NB4 (cell line): ENCODE measurements at regions not wholly inside any gene's neighbourhood (a gene's known extent, or its start where the extent isn't known, plus 50 kb on each side); places are given as distances from the start of the nearest gene placed in this dataset.

Experiments used
- POLR2A ChIP-seq: IDR thresholded peaks from 2 replicates; pipeline ENCODE4 v1.6.1; 2011; ENCODE audit warnings: mild to moderate bottlenecking; ENCODE audit not compliant: insufficient read length; ENCODE audit errors: extremely low read depth
- TF ChIP-seq, protein P1 (sequence below): IDR thresholded peaks from one replicate; pipeline ENCODE4 v1.5.1; 2012; ENCODE audit warnings: low read depth, low read length
- TF ChIP-seq, protein P2 (sequence below): IDR thresholded peaks from 2 replicates; pipeline ENCODE4 v1.6.1; 2011; ENCODE audit warnings: low read depth, low read length

DNA sequence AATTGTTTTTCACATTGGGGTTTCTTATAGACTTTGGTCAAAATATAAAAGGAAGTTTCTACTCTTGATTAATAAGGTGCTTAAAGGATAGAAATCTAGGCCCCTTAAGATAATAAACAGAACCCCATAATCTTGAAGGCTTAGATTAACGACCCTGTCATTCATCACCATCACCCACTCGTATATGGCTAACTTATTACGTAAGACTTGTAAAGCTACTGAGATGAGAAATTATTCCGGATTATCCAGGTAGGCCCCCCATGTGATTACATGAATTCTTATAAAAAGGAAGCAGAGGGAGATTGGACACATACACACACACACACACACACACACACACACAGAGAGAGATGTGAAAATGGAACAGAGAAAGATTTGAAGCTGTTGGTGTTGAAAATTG lies 1489.2 kb upstream of the TENM4 start:
- TF ChIP-seq, protein P1, sequence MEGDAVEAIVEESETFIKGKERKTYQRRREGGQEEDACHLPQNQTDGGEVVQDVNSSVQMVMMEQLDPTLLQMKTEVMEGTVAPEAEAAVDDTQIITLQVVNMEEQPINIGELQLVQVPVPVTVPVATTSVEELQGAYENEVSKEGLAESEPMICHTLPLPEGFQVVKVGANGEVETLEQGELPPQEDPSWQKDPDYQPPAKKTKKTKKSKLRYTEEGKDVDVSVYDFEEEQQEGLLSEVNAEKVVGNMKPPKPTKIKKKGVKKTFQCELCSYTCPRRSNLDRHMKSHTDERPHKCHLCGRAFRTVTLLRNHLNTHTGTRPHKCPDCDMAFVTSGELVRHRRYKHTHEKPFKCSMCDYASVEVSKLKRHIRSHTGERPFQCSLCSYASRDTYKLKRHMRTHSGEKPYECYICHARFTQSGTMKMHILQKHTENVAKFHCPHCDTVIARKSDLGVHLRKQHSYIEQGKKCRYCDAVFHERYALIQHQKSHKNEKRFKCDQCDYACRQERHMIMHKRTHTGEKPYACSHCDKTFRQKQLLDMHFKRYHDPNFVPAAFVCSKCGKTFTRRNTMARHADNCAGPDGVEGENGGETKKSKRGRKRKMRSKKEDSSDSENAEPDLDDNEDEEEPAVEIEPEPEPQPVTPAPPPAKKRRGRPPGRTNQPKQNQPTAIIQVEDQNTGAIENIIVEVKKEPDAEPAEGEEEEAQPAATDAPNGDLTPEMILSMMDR = no peak
- TF ChIP-seq, protein P2, sequence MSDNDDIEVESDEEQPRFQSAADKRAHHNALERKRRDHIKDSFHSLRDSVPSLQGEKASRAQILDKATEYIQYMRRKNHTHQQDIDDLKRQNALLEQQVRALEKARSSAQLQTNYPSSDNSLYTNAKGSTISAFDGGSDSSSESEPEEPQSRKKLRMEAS = no peak
- TF ChIP-seq POLR2A = no peak
